SJSA1 (cell line): ENCODE measurements at regions not wholly inside any gene's neighbourhood (a gene's known extent, or its start where the extent isn't known, plus 50 kb on each side); places are given as distances from the start of the nearest gene placed in this dataset.

Experiments
- DNase-seq, 2 experiments: peaks; one replicate each; pipeline ENCODE4 v3.0.0-alpha.2; 2015 to 2020; ENCODE audit warnings: low spot score in 2 of 2, low read depth in 1 of 2
- H3K27ac ChIP-seq: fragments of 250-450 bp; sonication (Bioruptor Pico); 2 replicates; pipeline ENCODE4 v1.5.1; 2020; ENCODE audit warnings: mild to moderate bottlenecking, moderate library complexity
- H3K27me3 ChIP-seq: fragments of 250-450 bp; sonication (Bioruptor Pico); replicated peaks from 2 replicates; pipeline ENCODE4 v1.5.1; 2020; ENCODE audit warnings: mild to moderate bottlenecking, moderate library complexity
- H3K36me3 ChIP-seq: fragments of 250-450 bp; sonication (Bioruptor Pico); 2 replicates; pipeline ENCODE4 v1.5.1; 2020; ENCODE audit warnings: mild to moderate bottlenecking
- H3K4me1 ChIP-seq: fragments of 250-450 bp; sonication (Bioruptor Pico); replicated peaks from 2 replicates; pipeline ENCODE4 v1.6.1; 2021; ENCODE audit warnings: mild to moderate bottlenecking
- H3K4me3 ChIP-seq: fragments of 250-450 bp; sonication (Bioruptor Pico); 2 replicates; pipeline ENCODE4 v1.5.1; 2020; ENCODE audit warnings: mild to moderate bottlenecking
- H3K9me3 ChIP-seq: fragments of 250-450 bp; sonication (Bioruptor Pico); replicated peaks from 2 replicates; pipeline ENCODE4 v1.5.1; 2020; ENCODE audit warnings: mild to moderate bottlenecking

- no peak overlapping the region for H3K27ac ChIP-seq
- H3K4me3 ChIP-seq: no peak overlapping the region
- H3K4me1 ChIP-seq: peaks cover 7% of the 10 kb centered on the region; the same call in 1 of the 2 replicates
- no peaks in the 10 kb centered on the region for H3K9me3 ChIP-seq
- no peak for DNase-seq
- H3K36me3 ChIP-seq: no peaks in the 10 kb centered on the region
- no peaks in the 10 kb centered on the region for H3K27me3 ChIP-seq
Measured at GRCh38 chr16:85480727-85481101, 132.4 kb upstream of the GSE1 start.

- H3K27me3 ChIP-seq: no peaks in the 10 kb centered on the region
- no peak for DNase-seq
- H3K9me3 ChIP-seq: no peaks in the 10 kb centered on the region
- no peak overlapping the region for H3K4me3 ChIP-seq
- H3K27ac ChIP-seq: no peak overlapping the region
- peaks cover 7% of the 10 kb centered on the region; the same call in 1 of the 2 replicates for H3K4me1 ChIP-seq
- H3K36me3 ChIP-seq: no peaks in the 10 kb centered on the region
Measured at GRCh38 chr16:85481206-85481605, 131.9 kb upstream of the GSE1 start.

- Histone ChIP-seq H3K9me3 (no peaks in the 10 kb centered on the region), H3K4me1 (peaks cover 7% of the 10 kb centered on the region; the same call in 1 of the 2 replicates), H3K27ac (no peak overlapping the region), H3K4me3 (no peak overlapping the region), H3K36me3 (no peaks in the 10 kb centered on the region), H3K27me3 (no peaks in the 10 kb centered on the region)
- DNase-seq: no peak
Measured at GRCh38 chr16:85481738-85482137, 131.4 kb upstream of the GSE1 start.

- H3K9me3 ChIP-seq: no peaks in the 10 kb centered on the region
- no peaks in the 10 kb centered on the region for H3K36me3 ChIP-seq
- H3K27ac ChIP-seq: no peak overlapping the region
Measured at GRCh38 chr16:85483424-85483823, 129.7 kb upstream of the GSE1 start.

GRCh38 chr16:85484347-85485300, 128.5 kb upstream of the GSE1 start:
- H3K4me1 ChIP-seq: no peaks in the 10 kb centered on the region
- H3K4me3 ChIP-seq: no peak overlapping the region
- no peaks in the 10 kb centered on the region for H3K36me3 ChIP-seq
- H3K9me3 ChIP-seq: no peaks in the 10 kb centered on the region
- no peak overlapping the region for H3K27ac ChIP-seq
- no peak for DNase-seq
- no peaks in the 10 kb centered on the region for H3K27me3 ChIP-seq

More at GRCh38 chr16:85483424-85483823, 129.7 kb upstream of the GSE1 start:
- Histone ChIP-seq H3K4me1 (no peaks in the 10 kb centered on the region), H3K27me3 (no peaks in the 10 kb centered on the region), H3K4me3 (no peak overlapping the region)
- DNase-seq: no peak

GRCh38 chr16:85485379-85485778, 127.7 kb upstream of the GSE1 start:
- no peaks in the 10 kb centered on the region for H3K9me3 ChIP-seq
- no peaks in the 10 kb centered on the region for H3K27me3 ChIP-seq
- no peak overlapping the region for H3K4me3 ChIP-seq
- no peak for DNase-seq
- H3K27ac ChIP-seq: no peak overlapping the region
- no peaks in the 10 kb centered on the region for H3K36me3 ChIP-seq
- H3K4me1 ChIP-seq: no peaks in the 10 kb centered on the region

- H3K27me3 ChIP-seq: no peaks in the 10 kb centered on the region
- DNase-seq: no peak
- no peak overlapping the region for H3K4me3 ChIP-seq
- H3K9me3 ChIP-seq: no peaks in the 10 kb centered on the region
- H3K4me1 ChIP-seq: no peaks in the 10 kb centered on the region
- no peak overlapping the region for H3K27ac ChIP-seq
- H3K36me3 ChIP-seq: no peaks in the 10 kb centered on the region
Measured at GRCh38 chr16:85486256-85486915, 126.7 kb upstream of the GSE1 start.

- H3K4me3 ChIP-seq: no peak overlapping the region
- no peak for DNase-seq
- H3K27ac ChIP-seq: no peak overlapping the region
- H3K4me1 ChIP-seq: no peaks in the 10 kb centered on the region; the same call in 1 of the 2 replicates
- H3K9me3 ChIP-seq: no peaks in the 10 kb centered on the region
- H3K36me3 ChIP-seq: no peaks in the 10 kb centered on the region
- H3K27me3 ChIP-seq: no peaks in the 10 kb centered on the region
Measured at GRCh38 chr16:85488414-85488813, 124.7 kb upstream of the GSE1 start.

- no peak overlapping the region for H3K27ac ChIP-seq
- no peaks in the 10 kb centered on the region; the same call in 1 of the 2 replicates for H3K4me1 ChIP-seq
- H3K9me3 ChIP-seq: no peaks in the 10 kb centered on the region
- no peak for DNase-seq
- H3K4me3 ChIP-seq: no peak overlapping the region
- H3K36me3 ChIP-seq: no peaks in the 10 kb centered on the region
- H3K27me3 ChIP-seq: no peaks in the 10 kb centered on the region
Measured at GRCh38 chr16:85490407-85491057, 122.6 kb upstream of the GSE1 start.

GRCh38 chr16:85491058-85491771, 121.9 kb upstream of the GSE1 start:
- H3K27me3 ChIP-seq: no peaks in the 10 kb centered on the region
- no peaks in the 10 kb centered on the region; the same call in 1 of the 2 replicates for H3K4me1 ChIP-seq
- no peaks in the 10 kb centered on the region for H3K36me3 ChIP-seq
- no peak for DNase-seq
- no peaks in the 10 kb centered on the region for H3K9me3 ChIP-seq
- no peak overlapping the region for H3K27ac ChIP-seq
- H3K4me3 ChIP-seq: no peak overlapping the region

- Histone ChIP-seq H3K4me1 (no peaks in the 10 kb centered on the region; the same call in 1 of the 2 replicates), H3K4me3 (no peak overlapping the region), H3K9me3 (no peaks in the 10 kb centered on the region), H3K27ac (no peak overlapping the region), H3K27me3 (no peaks in the 10 kb centered on the region), H3K36me3 (no peaks in the 10 kb centered on the region)
- DNase-seq: no peak
Measured at GRCh38 chr16:85491798-85492294, 121.3 kb upstream of the GSE1 start.

- DNase-seq: no peak
- H3K36me3 ChIP-seq: no peaks in the 10 kb centered on the region
- H3K9me3 ChIP-seq: no peaks in the 10 kb centered on the region
- H3K27ac ChIP-seq: no peak overlapping the region
- no peaks in the 10 kb centered on the region; the same call in 1 of the 2 replicates for H3K4me1 ChIP-seq
- H3K27me3 ChIP-seq: no peaks in the 10 kb centered on the region
- H3K4me3 ChIP-seq: no peak overlapping the region
Measured at GRCh38 chr16:85492295-85492864, 120.7 kb upstream of the GSE1 start.

GRCh38 chr16:85494315-85494714, 118.8 kb upstream of the GSE1 start:
- no peak overlapping the region for H3K27ac ChIP-seq
- no peaks in the 10 kb centered on the region for H3K27me3 ChIP-seq
- H3K36me3 ChIP-seq: no peaks in the 10 kb centered on the region
- no peaks in the 10 kb centered on the region for H3K9me3 ChIP-seq
- no peak for DNase-seq
- no peaks in the 10 kb centered on the region; the same call in 1 of the 2 replicates for H3K4me1 ChIP-seq
- H3K4me3 ChIP-seq: no peak overlapping the region
